DOHH2 (cell line): ENCODE measurements at regions not wholly inside any gene's neighbourhood (a gene's known extent, or its start where the extent isn't known, plus 50 kb on each side); places are given as distances from the start of the nearest gene placed in this dataset.

Source experiments
- H3F3A ChIP-seq: fragments of 200-600 bp; sonication (generic), shearing (Covaris generic); 2 replicates; pipeline ENCODE4 v1.6.0; 2016; ENCODE audit warnings: antibody characterized with exemption, mild to moderate bottlenecking; ENCODE audit not compliant: control insufficient read depth, insufficient read depth
- H3K27ac ChIP-seq: fragments of 200-600 bp; sonication (generic); 2 replicates; pipeline ENCODE4 v1.5.1; 2014; ENCODE audit warnings: low read depth, mild to moderate bottlenecking, low read length, moderate library complexity
- H3K27me3 ChIP-seq: fragments of 200-600 bp; sonication (generic); 2 replicates; pipeline ENCODE4 v1.6.1; 2014; ENCODE audit warnings: mild to moderate bottlenecking, low read length, mixed read lengths; ENCODE audit not compliant: control insufficient read depth
- H3K36me3 ChIP-seq: fragments of 200-600 bp; sonication (generic); 2 replicates; pipeline ENCODE4 v1.6.1; 2014; ENCODE audit warnings: mild to moderate bottlenecking, low read length, moderate library complexity, mixed read lengths; ENCODE audit not compliant: control insufficient read depth
- H3K4me1 ChIP-seq: fragments of 200-600 bp; sonication (generic); 2 replicates; pipeline ENCODE4 v1.6.1; 2014; ENCODE audit warnings: mild to moderate bottlenecking, low read length, mixed read lengths; ENCODE audit not compliant: control insufficient read depth
- H3K4me2 ChIP-seq: fragments of 200-600 bp; sonication (generic); 2 replicates; pipeline ENCODE4 v1.6.0; 2014; ENCODE audit warnings: mild to moderate bottlenecking, low read length, moderate library complexity
- H3K4me3 ChIP-seq: fragments of 200-600 bp; sonication (generic); 2 replicates; pipeline ENCODE4 v1.5.1; 2014; ENCODE audit warnings: mild to moderate bottlenecking, low read length, mixed read lengths
- H3K79me2 ChIP-seq: fragments of 200-600 bp; sonication (generic); 2 replicates; pipeline ENCODE4 v1.6.1; 2014; ENCODE audit warnings: mild to moderate bottlenecking, low read length, mixed read lengths; ENCODE audit not compliant: control insufficient read depth
- H3K9me2 ChIP-seq: fragments of 200-600 bp; sonication (generic); replicated peaks from 2 replicates; pipeline ENCODE4 v1.6.1; 2014; ENCODE audit warnings: mild to moderate bottlenecking, low read length, mixed read lengths; ENCODE audit not compliant: control insufficient read depth
- H3K9me3 ChIP-seq: fragments of 200-600 bp; sonication (generic); 2 replicates; pipeline ENCODE4 v1.6.1; 2014; ENCODE audit warnings: antibody characterized with exemption, low read length, mixed read lengths; ENCODE audit not compliant: control insufficient read depth, insufficient read depth
- H4K20me1 ChIP-seq: fragments of 200-600 bp; sonication (generic); 2 replicates; pipeline ENCODE4 v1.6.0; 2014; ENCODE audit warnings: low read depth, mild to moderate bottlenecking, antibody characterized with exemption, low read length, moderate library complexity; ENCODE audit not compliant: control insufficient read depth, insufficient read depth
- EZH2phosphoT487 ChIP-seq: fragments of 200-600 bp; sonication (generic); IDR thresholded peaks from 2 replicates; pipeline ENCODE4 v1.6.1; 2017; ENCODE audit warnings: borderline replicate concordance, mild to moderate bottlenecking, antibody characterized with exemption, low read length, moderate library complexity, mixed read lengths
- TF ChIP-seq, protein P1 (sequence below): fragments of 200-600 bp; sonication (generic); IDR thresholded peaks from one replicate; pipeline ENCODE4 v1.5.1; 2014; ENCODE audit warnings: antibody characterized with exemption, mild to moderate bottlenecking, low read depth, low read length; ENCODE audit not compliant: poor library complexity, severe bottlenecking

DNA sequence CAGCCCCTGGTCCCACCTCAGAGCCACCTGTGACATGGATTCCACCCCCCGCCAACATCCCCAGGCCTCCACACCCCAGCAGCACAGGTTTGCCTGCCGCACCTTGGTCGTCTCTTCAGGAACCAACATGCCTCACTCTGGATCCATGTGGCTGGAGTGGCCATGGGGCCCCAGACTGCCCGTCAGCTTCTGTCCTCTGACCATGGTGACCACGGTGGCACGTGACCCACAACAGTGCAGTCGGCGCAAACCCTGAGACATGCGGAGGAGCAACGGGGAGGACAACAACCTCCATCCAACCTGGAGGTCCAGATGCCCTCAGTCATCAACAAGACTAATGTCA lies 85.6 kb downstream of the ANKRD60 start:
- no peaks in the 10 kb centered on the region for H3F3A ChIP-seq
- no peaks in the 10 kb centered on the region for H3K9me2 ChIP-seq
- no peaks in the 10 kb centered on the region; the same call in 1 of the 2 replicates for H3K27me3 ChIP-seq
- no peak overlapping the region for H3K27ac ChIP-seq
- no peak overlapping the region for H3K4me3 ChIP-seq
- no peak for TF ChIP-seq EZH2phosphoT487
- TF ChIP-seq, protein P1, sequence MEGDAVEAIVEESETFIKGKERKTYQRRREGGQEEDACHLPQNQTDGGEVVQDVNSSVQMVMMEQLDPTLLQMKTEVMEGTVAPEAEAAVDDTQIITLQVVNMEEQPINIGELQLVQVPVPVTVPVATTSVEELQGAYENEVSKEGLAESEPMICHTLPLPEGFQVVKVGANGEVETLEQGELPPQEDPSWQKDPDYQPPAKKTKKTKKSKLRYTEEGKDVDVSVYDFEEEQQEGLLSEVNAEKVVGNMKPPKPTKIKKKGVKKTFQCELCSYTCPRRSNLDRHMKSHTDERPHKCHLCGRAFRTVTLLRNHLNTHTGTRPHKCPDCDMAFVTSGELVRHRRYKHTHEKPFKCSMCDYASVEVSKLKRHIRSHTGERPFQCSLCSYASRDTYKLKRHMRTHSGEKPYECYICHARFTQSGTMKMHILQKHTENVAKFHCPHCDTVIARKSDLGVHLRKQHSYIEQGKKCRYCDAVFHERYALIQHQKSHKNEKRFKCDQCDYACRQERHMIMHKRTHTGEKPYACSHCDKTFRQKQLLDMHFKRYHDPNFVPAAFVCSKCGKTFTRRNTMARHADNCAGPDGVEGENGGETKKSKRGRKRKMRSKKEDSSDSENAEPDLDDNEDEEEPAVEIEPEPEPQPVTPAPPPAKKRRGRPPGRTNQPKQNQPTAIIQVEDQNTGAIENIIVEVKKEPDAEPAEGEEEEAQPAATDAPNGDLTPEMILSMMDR: no peak
- H3K36me3 ChIP-seq: no peaks in the 10 kb centered on the region
- H4K20me1 ChIP-seq: no peaks in the 10 kb centered on the region
- no peaks in the 10 kb centered on the region for H3K4me1 ChIP-seq
- H3K79me2 ChIP-seq: no peaks in the 10 kb centered on the region
- H3K4me2 ChIP-seq: no peak overlapping the region
- H3K9me3 ChIP-seq: no peaks in the 10 kb centered on the region

DNA sequence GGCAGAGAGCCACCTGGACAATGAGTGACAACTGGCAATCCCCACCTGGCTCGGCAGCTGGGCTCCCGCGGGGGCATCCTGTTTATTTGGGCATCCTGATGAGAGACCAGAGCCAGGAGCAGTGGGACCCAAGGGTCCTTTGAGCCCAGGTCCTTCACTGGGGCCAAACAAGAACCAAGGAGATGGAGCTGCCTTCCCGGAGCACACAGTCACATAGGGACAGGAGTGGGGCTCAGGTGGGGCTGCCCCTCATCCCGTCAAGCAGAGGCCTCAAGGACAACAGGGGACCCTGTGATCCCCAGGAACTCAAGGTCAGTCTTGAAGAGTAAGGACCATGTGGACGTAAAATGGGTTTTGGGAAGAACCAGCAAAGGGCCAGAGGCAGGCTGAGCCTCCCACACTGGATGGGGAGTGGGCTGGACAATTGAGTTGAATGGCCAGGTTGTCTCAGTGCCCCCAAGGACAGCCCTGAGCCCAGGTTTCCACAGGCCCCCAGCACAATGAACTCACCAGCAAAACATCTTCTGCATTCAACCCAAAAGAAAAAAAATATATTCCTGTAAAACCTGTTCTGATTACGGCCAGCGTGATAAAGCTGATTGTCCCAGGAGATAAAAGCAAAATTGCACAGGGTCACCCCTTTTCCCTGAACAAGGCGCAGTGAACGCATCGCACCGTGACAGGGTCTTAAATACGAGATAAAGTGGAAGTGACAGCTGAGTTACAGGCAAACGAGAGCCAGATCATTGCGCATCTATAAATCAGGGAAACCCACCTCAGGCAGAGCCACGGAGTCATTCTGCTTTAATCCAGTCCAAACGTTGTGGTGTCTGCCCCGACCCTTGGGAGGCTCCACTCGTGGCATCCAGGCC lies 86.2 kb downstream of the ANKRD60 start:
- Histone ChIP-seq H3K4me1 (no peaks in the 10 kb centered on the region), H3K27ac (no peak overlapping the region), H3K9me3 (no peaks in the 10 kb centered on the region), H3F3A (no peaks in the 10 kb centered on the region), H3K9me2 (no peaks in the 10 kb centered on the region), H3K27me3 (no peaks in the 10 kb centered on the region; the same call in 1 of the 2 replicates), H4K20me1 (no peaks in the 10 kb centered on the region), H3K36me3 (no peaks in the 10 kb centered on the region), H3K4me2 (no peak overlapping the region), H3K79me2 (no peaks in the 10 kb centered on the region), H3K4me3 (no peak overlapping the region)
- no peak for TF ChIP-seq EZH2phosphoT487
- TF ChIP-seq, protein P1: no peak

- H3F3A ChIP-seq: no peaks in the 10 kb centered on the region
- H4K20me1 ChIP-seq: no peaks in the 10 kb centered on the region
- H3K79me2 ChIP-seq: no peaks in the 10 kb centered on the region
- TF ChIP-seq EZH2phosphoT487: no peak
- TF ChIP-seq, protein P1: no peak
- H3K4me1 ChIP-seq: no peaks in the 10 kb centered on the region
- no peak overlapping the region for H3K27ac ChIP-seq
- no peaks in the 10 kb centered on the region for H3K9me2 ChIP-seq
- no peaks in the 10 kb centered on the region for H3K36me3 ChIP-seq
- H3K4me2 ChIP-seq: no peak overlapping the region
- H3K27me3 ChIP-seq: peaks cover 2% of the 10 kb centered on the region; the same call in 1 of the 2 replicates
- no peaks in the 10 kb centered on the region for H3K9me3 ChIP-seq
- H3K4me3 ChIP-seq: no peak overlapping the region
Measured at GRCh38 chr20:58141496-58141895, 87.0 kb downstream of the ANKRD60 start.
